Endothelial cell of umbilical vein (primary cell): ENCODE measurements at regions not wholly inside any gene's neighbourhood (a gene's known extent, or its start where the extent isn't known, plus 50 kb on each side); places are given as distances from the start of the nearest gene placed in this dataset.

Experiments used
- EZH2 ChIP-seq: IDR thresholded peaks from 2 replicates; pipeline ENCODE4 v1.6.1; 2012; ENCODE audit warnings: borderline replicate concordance, low read depth, mild to moderate bottlenecking, moderate library complexity, low read length, inconsistent platforms; ENCODE audit not compliant: severe bottlenecking
- FOS ChIP-seq: IDR thresholded peaks from 2 replicates; pipeline ENCODE4 v1.6.1; 2011; ENCODE audit warnings: mild to moderate bottlenecking, low read length, moderate library complexity, borderline replicate concordance; ENCODE audit not compliant: insufficient read depth
- JUN ChIP-seq: IDR thresholded peaks from 2 replicates; pipeline ENCODE4 v1.6.1; 2011; ENCODE audit warnings: borderline replicate concordance, low read depth; ENCODE audit not compliant: insufficient read length, insufficient read depth
- POLR2AphosphoS5 ChIP-seq: IDR thresholded peaks from 2 replicates; pipeline ENCODE4 v1.6.1; 2012; ENCODE audit warnings: low read depth, mild to moderate bottlenecking, control low read depth, low read length, moderate library complexity; ENCODE audit not compliant: insufficient read depth
- TF ChIP-seq, protein P1 (sequence below), 2 donors: IDR thresholded peaks; 1 replicate in 1 of 2; 2 replicates in 1 of 2; pipeline ENCODE4 v1.5.1; 2011; ENCODE audit warnings: low read length in 2 of 2, mild to moderate bottlenecking in 2 of 2, moderate library complexity in 2 of 2, control low read depth in 1 of 2, inconsistent platforms in 1 of 2, low read depth in 1 of 2; ENCODE audit not compliant: insufficient read depth in 1 of 2; ENCODE audit errors: extremely low read depth in 1 of 2

DNA sequence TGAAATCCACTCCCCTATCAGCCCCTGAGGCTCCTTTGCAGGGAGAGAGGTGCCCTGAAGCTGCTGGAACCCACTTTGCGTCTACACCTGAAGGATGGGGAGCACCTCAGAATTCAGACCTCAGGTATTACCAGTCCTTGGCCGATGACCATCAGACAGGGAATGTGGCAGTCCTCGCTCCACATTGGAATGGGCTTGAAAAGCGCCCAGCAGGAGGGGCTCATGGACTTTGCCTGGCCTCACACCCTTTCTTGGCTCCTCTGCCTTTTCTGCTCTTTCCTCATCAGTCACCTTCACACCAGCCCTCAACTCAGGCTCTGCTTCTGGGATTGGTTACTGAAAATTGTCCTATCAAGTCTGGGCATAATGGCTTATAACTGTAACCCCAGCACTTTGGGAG, 83.9 kb downstream of the BARX1 start:
- TF ChIP-seq, protein P1, sequence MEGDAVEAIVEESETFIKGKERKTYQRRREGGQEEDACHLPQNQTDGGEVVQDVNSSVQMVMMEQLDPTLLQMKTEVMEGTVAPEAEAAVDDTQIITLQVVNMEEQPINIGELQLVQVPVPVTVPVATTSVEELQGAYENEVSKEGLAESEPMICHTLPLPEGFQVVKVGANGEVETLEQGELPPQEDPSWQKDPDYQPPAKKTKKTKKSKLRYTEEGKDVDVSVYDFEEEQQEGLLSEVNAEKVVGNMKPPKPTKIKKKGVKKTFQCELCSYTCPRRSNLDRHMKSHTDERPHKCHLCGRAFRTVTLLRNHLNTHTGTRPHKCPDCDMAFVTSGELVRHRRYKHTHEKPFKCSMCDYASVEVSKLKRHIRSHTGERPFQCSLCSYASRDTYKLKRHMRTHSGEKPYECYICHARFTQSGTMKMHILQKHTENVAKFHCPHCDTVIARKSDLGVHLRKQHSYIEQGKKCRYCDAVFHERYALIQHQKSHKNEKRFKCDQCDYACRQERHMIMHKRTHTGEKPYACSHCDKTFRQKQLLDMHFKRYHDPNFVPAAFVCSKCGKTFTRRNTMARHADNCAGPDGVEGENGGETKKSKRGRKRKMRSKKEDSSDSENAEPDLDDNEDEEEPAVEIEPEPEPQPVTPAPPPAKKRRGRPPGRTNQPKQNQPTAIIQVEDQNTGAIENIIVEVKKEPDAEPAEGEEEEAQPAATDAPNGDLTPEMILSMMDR (IDR thresholded peaks at IDR 0.05; ENCODE audit: extremely low read depth in 1 of 2, insufficient read depth in 1 of 2, low read depth in 1 of 2, low read length in 2 of 2), result no peak
- TF ChIP-seq EZH2 (no peak), POLR2AphosphoS5 (no peak), JUN (no peak), FOS (no peak)
